ENCODE measurements at regions not wholly inside any gene's neighbourhood (a gene's known extent, or its start where the extent isn't known, plus 50 kb on each side); places are given as distances from the start of the nearest gene placed in this dataset.

- TF ChIP-seq E2F1 (CRISPR knock-in tag; IDR thresholded peaks at IDR 0.05) (no peak), CTCF (IDR thresholded peaks at IDR 0.05) (no peak), JUN (CRISPR knock-in tag; IDR thresholded peaks at IDR 0.05) (no peak), ATF3 (CRISPR knock-in tag; conservative IDR thresholded peaks at IDR 0.05) (no peak), FOXJ3 (CRISPR knock-in tag; IDR thresholded peaks at IDR 0.05; ENCODE audit: borderline replicate concordance) (no peak), AFF4 (CRISPR knock-in tag; IDR thresholded peaks at IDR 0.05; ENCODE audit: borderline replicate concordance) (no peak), ZBTB21 (CRISPR knock-in tag; IDR thresholded peaks at IDR 0.05; ENCODE audit: borderline replicate concordance) (no peak), ATF1 (CRISPR knock-in tag; IDR thresholded peaks at IDR 0.05) (no peak), USF2 (CRISPR knock-in tag; IDR thresholded peaks at IDR 0.05) (no peak), USF1 (CRISPR knock-in tag; IDR thresholded peaks at IDR 0.05) (no peak)
Measured at GRCh38 chr3:137246491-137246890, 288.7 kb downstream of the IL20RB start.

Data from WTC11 (cell line).